Esophagus squamous epithelium (tissue), 4 donors: ENCODE measurements at regions not wholly inside any gene's neighbourhood (a gene's known extent, or its start where the extent isn't known, plus 50 kb on each side); places are given as distances from the start of the nearest gene placed in this dataset.

Source experiments
- CTCF ChIP-seq, 6 experiments: fragments of 450-650 bp in 4 of 6; fragments of 200-600 bp in 2 of 6; sonication (generic) in 2 of 6; IDR thresholded peaks; one replicate each; pipeline ENCODE4 v1.5.1; 2016 to 2019; ENCODE audit warnings: antibody characterized with exemption in 6 of 6, mild to moderate bottlenecking in 4 of 6, moderate library complexity in 4 of 6
- POLR2A ChIP-seq, 4 donors: fragments of 450-650 bp; IDR thresholded peaks; one replicate each; pipeline ENCODE4 v1.6.1; 2017; ENCODE audit warnings: antibody characterized with exemption in 4 of 4, mild to moderate bottlenecking in 4 of 4, moderate library complexity in 3 of 4

GRCh38 chr3:89713196-89713595 lies 605.8 kb downstream of the EPHA3 start:
- no peak for TF ChIP-seq CTCF (IDR thresholded peaks at IDR 0.05)
- TF ChIP-seq POLR2A (IDR thresholded peaks at IDR 0.05), result no peak
